ENCODE measurements at regions not wholly inside any gene's neighbourhood (a gene's known extent, or its start where the extent isn't known, plus 50 kb on each side); places are given as distances from the start of the nearest gene placed in this dataset.

- H2BK15ac ChIP-seq (ENCODE audit: low read depth, low read length) = no peak overlapping the region
- no peaks in the 10 kb centered on the region for H3K79me1 ChIP-seq (ENCODE audit: insufficient read depth, low read depth, low read length, poor library complexity, severe bottlenecking)
- H2AFZ ChIP-seq (ENCODE audit: low read length) = no peak overlapping the region
- no peaks in the 10 kb centered on the region for H3K23me2 ChIP-seq (ENCODE audit: insufficient read length, low read depth, low read length, poor library complexity, severe bottlenecking)
- H3K18ac ChIP-seq (ENCODE audit: insufficient read length, low read depth, low read length) = no peak overlapping the region
- Mint-ChIP-seq H3K9me3 (peaks cover 9 to 12% of the 10 kb centered on the region in 2 experiments), H3K36me3 (ENCODE audit: insufficient read depth in 1 of 3, low read depth in 3 of 3) (peaks cover 2 to 10% (median 5%) of the 10 kb centered on the region in 3 experiments; a peak in 5 of 7 replicates), H3K4me3 (no peak overlapping the region), H3K27me3 (ENCODE audit: low read depth) (no peaks in the 10 kb centered on the region), H3K4me1 (no peaks in the 10 kb centered on the region), H3K27ac (no peak overlapping the region)
- H3T11ph ChIP-seq (ENCODE audit: low read length) = no peak overlapping the region
- no peaks in the 10 kb centered on the region for H3K4me1 ChIP-seq (ENCODE audit: insufficient read depth, low read length)
- no peak for DNase-seq
- no peak overlapping the region for H4K91ac ChIP-seq (ENCODE audit: insufficient read length, low read depth, low read length)
- no peak overlapping the region for H2BK20ac ChIP-seq (ENCODE audit: low read depth, low read length, poor library complexity, severe bottlenecking)
- no peak overlapping the region for H3K4me2 ChIP-seq (ENCODE audit: insufficient read depth, insufficient read length, low read length)
- no peaks in the 10 kb centered on the region for H3K27me3 ChIP-seq (ENCODE audit: insufficient read depth, low read length)
- H2AK5ac ChIP-seq (ENCODE audit: insufficient read length, low read length) = no peak overlapping the region
- no peak overlapping the region for H2BK12ac ChIP-seq (ENCODE audit: insufficient read length, low read depth, low read length)
- no peaks in the 10 kb centered on the region for H4K20me1 ChIP-seq (ENCODE audit: control insufficient read depth, insufficient read depth, insufficient read length)
- no peaks in the 10 kb centered on the region for H3K79me2 ChIP-seq (ENCODE audit: insufficient read depth, low read length)
- no peak overlapping the region for H4K5ac ChIP-seq (ENCODE audit: insufficient read length, low read depth, low read length)
- no peak overlapping the region for H3K14ac ChIP-seq (ENCODE audit: insufficient read depth, low read length)
- TF ChIP-seq CTCF (conservative IDR thresholded peaks at IDR 0.05) = no peak
- no peak overlapping the region for H3K9ac ChIP-seq (ENCODE audit: extremely low read depth, insufficient read length, low read length)
- no peak overlapping the region for H3K23ac ChIP-seq (ENCODE audit: insufficient read length, low read depth, low read length)
- no peaks in the 10 kb centered on the region for H3K9me3 ChIP-seq (ENCODE audit: control insufficient read depth, low read depth, low read length)
- no peak overlapping the region for H3K27ac ChIP-seq (ENCODE audit: insufficient read length, low read depth, low read length)
- H2BK120ac ChIP-seq (ENCODE audit: low read depth, low read length, poor library complexity, severe bottlenecking) = no peak overlapping the region
- H2BK5ac ChIP-seq (ENCODE audit: insufficient read length, low read length) = no peak overlapping the region
- H3K4ac ChIP-seq (ENCODE audit: low read depth, low read length) = no peak overlapping the region
- H3K56ac ChIP-seq (ENCODE audit: insufficient read length, low read depth, low read length) = no peak overlapping the region
- no peak overlapping the region for H4K8ac ChIP-seq (replicated peaks; ENCODE audit: insufficient read length, low read depth, low read length)
Measured at GRCh38 chr13:63696055-63696454, 2280.4 kb upstream of the PCDH20 start.
